ENCODE measurements at regions not wholly inside any gene's neighbourhood (a gene's known extent, or its start where the extent isn't known, plus 50 kb on each side); places are given as distances from the start of the nearest gene placed in this dataset.

DNA sequence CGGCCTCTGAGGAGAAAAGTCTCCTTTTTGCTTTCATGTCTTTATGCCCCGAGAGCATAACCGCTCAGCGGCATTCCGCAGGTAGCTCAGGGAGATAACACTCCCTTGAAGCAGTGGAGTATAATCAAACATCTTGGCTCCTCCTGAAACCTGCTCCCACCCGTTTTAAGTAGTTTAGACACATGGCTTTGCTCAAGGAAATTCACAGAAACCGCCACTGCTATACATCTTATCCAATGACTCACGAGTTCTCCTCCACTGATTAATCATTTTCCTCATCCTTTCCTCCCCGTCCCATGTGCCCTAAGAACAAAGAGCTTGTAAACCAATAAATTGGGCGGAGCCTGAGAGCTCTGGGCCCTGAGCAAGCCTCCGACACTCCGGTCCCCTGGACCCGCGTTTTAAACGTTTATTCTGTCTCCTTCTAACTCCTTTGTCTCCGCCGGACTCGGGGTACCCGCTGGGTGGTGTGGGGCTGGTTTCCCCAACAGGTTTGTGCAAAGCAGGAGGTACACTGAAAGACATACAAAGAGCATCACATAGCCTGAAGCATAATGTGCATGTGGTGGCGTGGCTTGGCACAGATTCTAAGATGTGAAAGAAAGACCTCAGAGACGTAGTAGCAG is 401.2 kb downstream of the TLL1 start:
- DNase-seq (ENCODE audit: low read depth) = no peak

DNA sequence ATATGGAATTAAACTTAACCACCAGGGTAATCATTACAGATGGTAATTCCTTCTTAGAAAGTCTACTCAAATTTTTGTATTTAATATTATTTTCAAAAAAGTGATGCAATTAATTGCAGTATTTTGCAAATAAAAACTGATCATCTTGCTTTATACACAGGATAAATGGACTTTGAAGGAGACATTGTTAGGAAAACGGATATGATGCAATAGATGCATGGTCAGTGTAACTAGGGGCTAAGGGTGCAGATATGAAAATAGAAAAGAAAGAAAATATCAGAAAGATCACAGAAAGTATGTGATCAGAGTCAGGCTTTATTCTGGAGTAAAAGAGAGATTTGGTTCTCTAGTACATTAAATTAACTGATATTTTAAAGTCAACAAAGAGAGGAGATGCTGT is 401.7 kb downstream of the TLL1 start:
- no peak for DNase-seq (ENCODE audit: low read depth)

DNA sequence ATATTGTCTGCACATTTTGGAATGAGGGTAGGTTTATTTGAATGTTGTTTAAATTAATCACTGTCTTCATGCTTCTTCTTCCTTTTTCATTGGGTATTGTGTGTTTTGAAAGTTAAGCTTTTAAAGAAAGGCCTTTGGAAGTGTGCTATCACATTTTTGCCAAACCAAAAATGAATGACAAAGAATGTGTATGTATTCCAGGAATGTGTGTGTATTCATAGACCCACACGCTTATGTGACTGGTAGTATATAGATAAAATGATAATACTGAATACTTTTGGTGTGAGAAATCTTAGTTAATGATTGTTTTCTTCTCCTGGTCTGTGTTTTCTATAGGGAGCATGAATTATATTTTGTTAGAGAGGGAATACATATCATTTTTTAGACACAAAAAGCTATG is 404.4 kb downstream of the TLL1 start:
- peak; percentile 65 for DNase-seq (ENCODE audit: low read depth)

DNA sequence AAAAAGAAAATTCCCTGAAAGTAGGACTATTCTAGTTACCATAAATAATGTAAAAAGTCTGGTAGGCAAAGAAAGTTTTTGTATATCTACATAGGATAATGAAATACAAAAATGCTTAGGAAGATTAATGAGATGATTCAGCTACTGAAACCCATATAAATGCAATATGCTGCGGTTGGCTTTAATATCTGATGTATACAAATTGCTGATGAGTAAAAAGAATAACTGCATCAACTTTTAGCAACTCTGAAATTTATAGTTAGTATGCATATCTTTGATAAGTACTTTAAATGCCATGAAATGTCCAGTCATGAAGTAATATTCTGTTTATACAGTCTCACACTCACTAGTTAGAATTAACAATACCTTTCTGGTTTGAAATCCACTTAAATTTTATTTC is 404.8 kb downstream of the TLL1 start:
- peak; percentile 35 for DNase-seq (ENCODE audit: low read depth)

DNA sequence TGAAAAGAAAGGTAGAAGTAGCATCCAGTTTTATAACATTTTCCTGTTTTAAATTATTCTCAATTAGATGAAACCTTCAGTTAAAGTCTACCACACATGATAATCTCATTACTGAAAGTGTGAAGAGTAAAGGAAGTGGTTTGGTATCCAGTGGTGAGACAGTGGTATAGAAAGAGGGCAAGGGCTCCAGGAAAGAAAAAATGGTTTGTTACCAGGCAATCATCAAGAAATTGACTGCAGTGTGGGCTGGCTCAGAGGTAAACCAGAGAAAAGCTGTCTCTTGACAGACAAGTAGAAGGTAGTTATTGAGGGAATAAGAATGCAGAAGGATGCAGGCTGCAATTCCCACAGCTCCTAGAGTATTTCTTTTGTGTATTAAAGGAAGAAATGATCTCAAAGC is 406.2 kb downstream of the TLL1 start:
- DNase-seq (ENCODE audit: low read depth) = no peak

DNA sequence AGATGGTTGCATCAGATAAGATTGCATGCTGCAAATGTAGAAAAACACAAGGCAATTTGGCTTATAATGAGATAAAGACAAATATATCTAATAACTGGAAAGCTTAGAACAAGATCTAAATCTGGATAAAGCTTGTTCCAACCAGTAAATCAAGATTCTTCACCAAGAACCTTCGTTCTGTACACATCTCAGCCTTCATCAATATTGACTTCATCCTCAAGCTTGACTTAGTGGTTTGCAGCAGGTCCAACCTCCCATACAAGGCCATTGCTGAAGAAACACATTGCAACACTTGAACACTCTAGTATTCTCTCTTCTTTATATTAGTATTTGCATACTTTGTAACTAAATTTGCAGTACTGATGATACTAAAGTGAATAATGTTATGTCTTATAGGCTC is 407.6 kb downstream of the TLL1 start:
- no peak for DNase-seq (ENCODE audit: low read depth)

DNA sequence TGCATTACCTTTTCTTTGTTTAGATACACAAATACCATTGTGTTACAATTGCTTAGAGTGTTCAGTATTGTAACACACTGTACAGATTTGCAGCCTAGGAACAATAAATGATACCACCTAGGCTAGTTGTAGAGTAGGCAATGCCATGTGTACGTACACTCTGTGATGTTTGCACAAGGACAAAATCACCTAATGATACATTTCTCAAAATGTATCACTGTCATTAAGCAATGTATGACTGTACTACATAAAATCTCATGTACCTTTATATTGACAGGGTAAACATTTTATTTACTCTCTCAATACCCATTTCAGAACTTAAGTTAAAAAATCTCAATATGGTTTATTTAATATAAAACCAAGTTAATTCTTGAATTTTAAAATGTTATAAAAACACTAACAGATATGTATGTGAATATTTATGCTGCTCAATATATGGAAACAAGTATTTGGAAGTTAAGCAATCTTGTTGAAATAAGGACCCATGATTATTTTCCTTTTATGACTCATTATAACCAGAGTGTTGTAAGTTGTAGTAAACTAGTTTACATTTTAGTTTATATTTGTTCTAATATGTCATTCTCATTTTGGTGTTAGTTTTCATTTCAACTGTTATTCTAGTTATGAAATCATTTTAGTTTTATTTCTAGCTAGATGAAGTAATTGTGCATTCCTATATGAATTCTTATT is 409.2 kb downstream of the TLL1 start:
- no peak for DNase-seq (ENCODE audit: low read depth)

DNA sequence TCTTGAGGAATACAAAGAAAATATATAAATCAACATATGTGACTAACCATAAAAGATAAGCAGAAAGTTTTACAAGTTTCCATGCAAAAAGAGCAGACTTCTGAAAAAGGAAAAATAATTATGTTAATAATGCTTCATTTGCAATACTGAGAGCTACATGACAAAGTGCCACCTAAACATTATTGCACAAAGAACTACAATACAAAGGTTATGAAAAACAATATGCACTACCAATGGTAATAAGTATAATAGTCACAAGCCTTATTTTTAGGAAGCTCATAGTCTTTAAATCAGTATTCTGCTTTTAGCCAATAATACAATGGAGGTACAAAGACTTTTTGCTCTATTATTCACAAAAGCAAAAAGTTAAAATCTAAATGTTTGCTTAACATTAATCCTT is 411.2 kb downstream of the TLL1 start:
- DNase-seq (ENCODE audit: low read depth) = no peak

DNA sequence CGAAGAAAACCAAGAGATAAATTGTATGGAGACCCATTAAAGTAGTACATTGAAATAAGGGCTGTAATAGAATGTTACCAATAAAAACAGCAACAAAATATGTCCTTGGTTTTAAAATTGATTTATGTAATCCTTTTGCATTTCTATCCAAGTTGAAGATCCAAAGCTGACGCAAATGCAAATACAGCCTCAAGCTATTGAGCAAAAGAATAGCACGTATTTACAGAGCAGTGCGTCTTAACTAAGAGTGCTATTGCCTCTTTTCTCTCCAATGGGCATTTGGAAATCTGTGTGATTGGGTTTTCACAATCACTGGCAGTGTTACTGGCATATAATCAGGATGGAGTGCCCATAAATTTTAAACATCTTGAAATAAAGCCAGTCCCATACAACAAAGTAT is 417.4 kb downstream of the TLL1 start:
- no peak for DNase-seq (ENCODE audit: low read depth)

DNA sequence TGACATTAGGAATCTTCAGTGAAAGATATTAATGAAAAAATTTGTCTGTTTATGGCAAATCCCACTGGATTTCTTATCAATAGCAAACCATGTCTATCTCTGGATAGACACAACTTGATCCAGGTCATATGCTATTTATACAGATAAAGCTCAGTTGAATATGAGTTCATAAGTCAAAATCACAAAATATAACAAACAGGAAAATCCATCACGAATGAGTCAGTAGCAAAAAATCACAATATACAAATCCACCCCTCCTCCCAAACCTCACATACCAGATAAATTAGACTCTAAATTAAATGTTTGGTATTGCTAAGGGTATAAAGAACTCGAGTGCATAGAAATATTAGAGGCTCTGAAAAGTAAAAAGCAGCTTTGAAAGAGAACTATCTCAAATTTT is 420.5 kb downstream of the TLL1 start:
- DNase-seq (ENCODE audit: low read depth) = peak; percentile 43

DNA sequence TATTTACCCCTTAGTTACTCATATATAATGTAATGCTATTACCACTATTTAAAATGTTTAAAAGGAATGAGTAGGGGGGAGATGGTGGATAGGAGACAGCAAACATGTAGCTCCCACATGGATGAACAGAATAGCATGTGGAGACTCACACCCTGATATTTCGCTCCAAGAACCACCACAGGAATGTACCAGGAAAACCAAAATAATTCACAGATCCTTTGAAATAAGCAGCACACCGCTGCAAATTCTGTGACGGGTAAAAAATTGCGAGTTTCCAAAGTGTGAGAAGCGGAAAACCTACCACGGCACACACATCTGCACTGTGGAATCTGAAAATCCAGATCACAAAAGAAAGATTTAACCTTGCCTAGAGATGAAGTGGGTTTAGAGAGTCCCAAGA is 428.2 kb downstream of the TLL1 start:
- DNase-seq (ENCODE audit: low read depth) = no peak

DNA sequence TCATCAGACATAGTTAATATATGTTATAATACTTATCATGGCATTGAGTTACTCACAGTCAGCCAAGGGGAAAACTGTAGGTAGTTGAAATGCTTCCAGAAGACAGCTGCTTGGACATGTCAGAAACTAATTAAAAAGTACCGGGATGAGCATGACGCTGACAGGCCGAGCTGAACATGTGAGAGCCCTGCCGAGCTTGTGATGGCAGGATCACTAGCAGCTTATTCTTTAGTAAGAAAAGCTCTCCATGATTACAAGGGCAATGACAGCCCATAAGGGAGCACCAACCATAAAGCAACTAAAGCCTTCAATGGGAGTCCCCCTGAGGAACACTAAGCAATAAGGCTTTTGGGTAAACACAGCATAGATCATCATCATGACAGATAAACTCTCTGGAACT is 435.6 kb downstream of the TLL1 start:
- DNase-seq (ENCODE audit: low read depth) = no peak

DNA sequence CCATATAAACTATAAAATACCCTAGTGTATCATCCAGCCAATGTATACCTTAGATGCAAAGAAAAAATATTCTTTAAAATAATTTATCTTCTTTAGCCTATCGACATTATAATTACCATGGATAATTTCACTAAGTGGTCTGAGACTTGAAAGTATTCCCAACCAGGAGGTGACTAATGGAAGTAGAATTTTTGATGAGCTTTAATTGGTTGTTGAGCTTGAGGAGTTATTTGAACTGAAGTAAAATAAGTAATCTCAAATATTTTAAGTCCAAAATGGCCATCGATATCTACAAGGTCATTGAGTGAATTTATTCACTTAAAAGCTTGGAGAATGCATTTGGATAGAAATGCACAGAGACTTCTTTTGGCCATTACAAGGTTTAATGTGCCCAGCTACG is 436.2 kb downstream of the TLL1 start:
- no peak for DNase-seq (ENCODE audit: low read depth)

DNA sequence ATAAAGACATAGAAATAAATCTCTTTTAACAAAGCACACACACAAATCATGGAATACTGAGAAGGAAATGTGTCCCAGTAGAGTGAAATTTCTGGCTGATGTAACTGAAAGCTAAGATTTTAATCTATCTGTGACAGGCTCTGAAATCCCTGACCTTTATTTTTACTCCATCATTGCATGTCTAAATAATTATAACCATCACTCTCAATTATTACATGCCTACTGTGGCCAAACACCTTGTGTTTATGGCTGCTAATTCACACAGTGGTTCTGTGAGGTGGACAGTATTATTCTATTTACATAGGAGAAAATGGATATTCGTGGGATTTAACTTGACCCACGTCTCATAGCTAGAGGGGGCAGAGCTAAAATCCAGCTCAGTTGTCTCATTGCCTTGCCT is 438.1 kb downstream of the TLL1 start:
- DNase-seq (ENCODE audit: low read depth) = no peak

DNA sequence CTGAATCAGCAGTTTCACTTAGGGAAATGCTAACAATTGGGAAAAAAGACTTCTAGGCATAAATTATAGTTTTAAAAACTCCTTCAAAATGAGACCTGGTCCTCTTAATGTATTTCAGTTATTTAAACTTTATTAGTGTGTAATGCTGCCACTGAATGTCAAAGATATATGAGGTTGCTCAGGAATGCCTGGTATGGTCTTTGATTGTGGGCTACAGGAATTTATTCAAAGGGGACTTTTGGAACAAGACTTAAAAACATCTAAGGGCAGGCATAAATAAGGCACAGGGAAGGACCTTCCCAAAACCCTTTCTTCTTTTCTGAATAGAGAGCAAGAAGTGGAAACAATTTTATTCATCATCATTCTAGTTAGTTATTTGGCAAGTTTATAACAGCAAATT is 439.1 kb downstream of the TLL1 start:
- no peak for DNase-seq (ENCODE audit: low read depth)

DNA sequence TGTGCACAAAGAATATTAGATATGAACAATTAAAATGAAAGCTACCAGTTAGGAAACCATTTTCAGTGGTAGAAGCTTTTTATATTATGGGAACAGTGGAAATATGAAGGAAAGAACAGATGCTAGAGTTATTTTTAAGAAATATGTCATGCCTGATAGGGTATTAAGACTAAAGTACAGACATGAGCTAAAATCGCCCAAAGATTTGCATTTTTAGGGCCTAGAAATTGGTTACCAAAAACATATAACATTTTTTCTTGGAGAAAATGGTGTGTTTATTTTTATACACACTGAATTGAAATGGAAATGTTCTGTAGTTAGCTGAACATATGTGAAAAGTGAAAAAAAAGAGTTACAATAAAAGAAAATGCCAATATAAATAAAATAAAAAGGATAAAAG is 441.9 kb downstream of the TLL1 start:
- DNase-seq (ENCODE audit: low read depth) = no peak

DNA sequence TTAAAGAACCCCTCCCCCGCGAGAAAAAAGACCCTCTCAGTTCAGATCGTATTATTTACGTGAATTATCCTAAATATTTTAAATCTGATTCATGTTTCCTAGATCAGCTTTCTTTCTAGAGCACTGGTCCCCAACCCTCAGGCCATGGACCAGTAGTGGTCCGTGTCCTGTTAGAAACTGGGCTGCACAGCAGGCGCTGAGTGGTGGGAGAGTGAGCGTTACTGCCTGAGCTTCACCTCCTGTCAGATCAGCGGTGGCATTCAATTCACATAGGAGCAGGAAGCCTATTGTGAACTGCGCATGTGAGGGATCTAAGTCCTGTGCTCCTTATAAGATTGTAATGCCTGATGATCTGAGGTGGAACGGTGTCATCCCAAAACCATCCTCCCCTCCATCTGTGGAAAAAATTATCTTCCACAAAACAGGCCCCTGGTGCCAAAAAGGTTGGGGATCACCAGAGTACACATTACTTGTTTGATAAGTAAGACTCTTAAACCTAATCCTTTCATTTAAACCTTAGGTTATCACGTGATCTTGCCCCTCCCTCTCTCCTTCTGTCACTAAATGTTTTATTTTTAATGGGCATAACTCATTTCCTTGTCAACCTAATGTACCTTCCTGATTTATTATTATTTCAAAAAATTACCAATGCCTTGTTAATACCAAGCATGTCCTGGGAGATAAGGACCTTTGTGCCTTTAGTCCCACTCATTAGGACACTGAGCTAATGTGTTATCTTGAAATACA is 442.9 kb downstream of the TLL1 start:
- no peak for DNase-seq (ENCODE audit: low read depth)

DNA sequence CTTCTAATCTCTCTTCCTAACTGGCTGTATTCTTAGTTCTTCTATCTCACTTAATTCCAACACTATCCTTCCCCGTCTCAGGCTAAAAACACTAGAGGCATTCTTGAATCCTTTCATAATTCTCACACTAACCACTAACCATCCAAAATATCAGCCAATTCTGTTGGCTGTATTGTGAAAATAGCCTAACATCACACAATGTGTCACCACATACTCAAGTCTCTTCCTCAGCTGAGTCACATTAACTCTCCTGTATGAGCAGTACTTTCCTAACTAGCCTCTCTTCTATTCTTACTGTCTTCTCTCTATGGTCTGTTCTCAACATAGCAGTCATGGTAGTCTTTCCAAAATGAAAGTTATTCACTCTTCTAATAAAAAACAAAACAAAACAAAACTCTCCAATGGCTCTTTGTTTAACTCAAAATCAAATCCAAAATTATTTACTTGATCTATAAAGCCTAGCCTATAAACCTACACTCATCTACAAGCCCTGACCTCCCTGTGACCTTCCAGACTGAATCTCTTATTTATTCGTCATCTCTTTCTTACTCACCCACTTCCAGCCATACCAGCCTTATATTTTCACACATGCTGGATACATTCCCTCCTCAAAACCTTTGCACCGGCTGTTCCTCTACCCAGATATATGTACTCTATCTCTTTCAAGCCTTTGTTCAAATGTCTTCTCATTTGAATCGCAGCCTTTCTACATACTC is 445.9 kb downstream of the TLL1 start:
- peak; percentile 82 for DNase-seq (ENCODE audit: low read depth)

DNA sequence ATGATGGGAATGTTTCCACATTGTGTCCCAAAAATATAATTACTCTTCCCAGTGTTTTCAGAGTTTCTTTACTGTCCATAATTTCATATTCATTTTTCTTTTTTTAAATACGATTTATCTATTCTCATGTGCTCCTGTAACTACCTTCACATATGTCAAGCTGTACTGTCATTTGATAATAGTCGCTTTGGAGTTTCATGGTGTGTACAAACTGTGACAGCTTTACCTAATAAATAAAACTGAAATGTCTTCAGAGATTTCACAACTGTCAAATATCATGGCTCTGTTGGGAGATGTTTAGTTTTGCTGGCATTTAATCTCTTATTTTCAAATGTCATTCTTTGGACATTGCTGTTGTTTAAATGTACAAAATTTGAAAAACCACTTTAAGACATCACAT is 450.2 kb downstream of the TLL1 start:
- DNase-seq (ENCODE audit: low read depth) = no peak

DNA sequence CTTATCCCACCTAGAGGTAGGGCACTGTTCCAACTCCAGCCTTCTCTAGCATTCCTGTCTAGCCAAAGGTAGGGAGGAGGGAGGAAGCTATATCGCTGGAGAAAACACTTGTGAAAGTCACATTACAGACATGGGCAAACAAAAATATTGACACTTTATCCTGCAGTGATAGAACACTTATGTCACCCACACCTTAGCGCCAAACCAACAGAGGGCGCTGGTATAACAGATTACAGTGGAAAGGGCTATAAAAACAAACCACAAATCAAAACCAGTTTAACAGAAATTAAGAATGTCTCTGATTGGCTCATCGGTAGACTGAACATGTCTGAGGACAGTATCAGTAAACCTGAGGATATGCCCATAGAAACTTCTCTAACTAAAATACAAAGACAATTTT is 451.3 kb downstream of the TLL1 start:
- no peak for DNase-seq (ENCODE audit: low read depth)

DNA sequence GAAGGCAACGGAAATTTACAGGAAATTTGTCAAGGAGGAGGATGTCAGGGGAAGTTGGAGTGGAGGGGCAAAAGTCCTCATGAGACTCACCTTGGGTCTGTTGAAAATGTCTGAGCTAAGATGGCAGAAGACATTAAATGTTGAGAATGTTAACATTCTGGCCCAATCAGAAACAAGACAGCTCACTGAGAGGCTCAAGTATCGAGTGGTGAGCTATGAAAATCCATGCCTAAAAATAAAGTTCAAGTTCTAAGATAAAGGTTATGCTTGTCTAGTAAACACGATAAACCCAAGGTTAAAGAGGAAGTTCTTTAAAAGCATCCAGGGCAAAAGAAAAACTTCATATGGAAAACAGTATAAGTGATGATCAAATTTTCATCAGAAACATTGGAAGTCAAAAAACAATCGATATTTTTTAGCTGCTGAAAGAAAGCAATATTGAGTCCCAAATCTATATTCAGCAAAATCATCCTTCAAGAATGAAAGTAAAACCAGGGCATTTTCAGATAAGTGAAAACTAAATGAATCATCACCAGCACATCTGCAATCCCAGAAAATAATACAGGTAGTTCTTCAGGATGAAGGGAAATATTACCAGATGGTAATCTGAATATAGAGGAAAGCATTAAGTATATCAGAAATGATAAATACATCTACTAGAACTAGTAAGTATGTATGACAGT is 462.4 kb downstream of the TLL1 start:
- DNase-seq (ENCODE audit: low read depth) = no peak

DNA sequence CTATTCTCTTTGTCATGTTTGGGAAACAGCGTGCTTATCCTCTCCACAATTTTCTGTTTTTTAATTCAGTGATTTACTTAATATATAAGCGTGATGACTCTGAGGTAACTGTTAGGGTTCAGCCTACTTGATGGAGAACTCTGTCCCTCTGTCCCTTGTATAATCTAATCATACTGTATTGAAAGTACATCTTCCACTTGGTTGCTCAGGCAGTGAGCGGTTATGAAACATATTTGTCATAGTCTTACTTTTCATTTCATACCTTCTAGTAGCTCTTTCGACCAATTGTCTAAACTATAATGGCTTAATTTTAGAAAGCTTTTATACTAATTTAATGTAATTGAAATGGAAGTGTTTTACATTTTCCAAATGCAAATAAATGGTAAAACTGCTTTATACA is 469.0 kb downstream of the TLL1 start:
- DNase-seq (ENCODE audit: low read depth) = no peak

Data from HS-5 (cell line).